MV-4-11 (cell line): ENCODE measurements at regions not wholly inside any gene's neighbourhood (a gene's known extent, or its start where the extent isn't known, plus 50 kb on each side); places are given as distances from the start of the nearest gene placed in this dataset.
"Not testable (repeated sequence)": the region's sequence is repeated elsewhere in the genome, so short reads cannot be mapped to it uniquely, and the experiment has no call there.

Experiments used
- DNase-seq: peaks from one replicate; lab custom pipeline; 2025; lab: John Stamatoyannopoulos, UW

DNA sequence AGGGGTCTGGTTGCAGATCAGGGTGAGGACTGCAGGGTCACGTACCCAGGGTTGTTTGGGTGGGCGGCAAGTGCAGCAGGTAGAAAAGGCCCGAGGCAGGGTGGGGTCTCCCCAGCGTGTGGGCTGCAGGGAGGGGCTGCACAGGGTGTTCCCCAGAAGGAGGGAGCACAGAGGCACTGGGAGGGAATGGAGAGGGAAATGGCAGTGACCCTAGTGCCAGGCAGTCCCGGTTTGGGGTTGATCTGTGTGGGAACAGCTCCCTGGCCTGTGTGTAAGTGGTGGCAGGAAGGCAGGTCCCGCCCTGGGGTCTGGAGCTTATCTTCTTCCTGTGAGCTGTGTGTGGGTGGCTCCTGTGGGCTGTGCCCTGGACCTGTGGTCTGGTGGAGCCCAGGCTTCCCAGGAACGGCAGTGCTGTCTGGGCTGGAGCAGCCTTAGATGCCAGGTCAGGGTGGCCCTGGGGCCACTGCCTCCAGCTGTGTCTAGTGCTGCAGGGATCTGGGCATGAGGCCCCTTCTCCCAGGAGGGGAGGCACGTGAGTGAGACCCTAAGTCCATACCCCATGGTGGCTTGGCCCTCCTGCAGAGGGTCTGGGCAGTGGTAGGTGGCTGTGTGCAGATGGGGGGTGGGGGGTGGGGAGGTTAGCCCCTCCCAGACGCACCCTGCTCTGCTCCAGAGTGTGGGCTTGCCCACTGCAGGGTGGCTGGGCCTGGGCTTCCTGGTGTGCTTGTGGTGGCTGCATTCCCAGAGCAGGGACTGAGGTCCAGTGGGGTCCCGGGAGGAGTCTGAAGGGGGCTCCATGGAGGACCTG is 363.5 kb downstream of the TMEM121 start:
- DNase-seq: no peak

DNA sequence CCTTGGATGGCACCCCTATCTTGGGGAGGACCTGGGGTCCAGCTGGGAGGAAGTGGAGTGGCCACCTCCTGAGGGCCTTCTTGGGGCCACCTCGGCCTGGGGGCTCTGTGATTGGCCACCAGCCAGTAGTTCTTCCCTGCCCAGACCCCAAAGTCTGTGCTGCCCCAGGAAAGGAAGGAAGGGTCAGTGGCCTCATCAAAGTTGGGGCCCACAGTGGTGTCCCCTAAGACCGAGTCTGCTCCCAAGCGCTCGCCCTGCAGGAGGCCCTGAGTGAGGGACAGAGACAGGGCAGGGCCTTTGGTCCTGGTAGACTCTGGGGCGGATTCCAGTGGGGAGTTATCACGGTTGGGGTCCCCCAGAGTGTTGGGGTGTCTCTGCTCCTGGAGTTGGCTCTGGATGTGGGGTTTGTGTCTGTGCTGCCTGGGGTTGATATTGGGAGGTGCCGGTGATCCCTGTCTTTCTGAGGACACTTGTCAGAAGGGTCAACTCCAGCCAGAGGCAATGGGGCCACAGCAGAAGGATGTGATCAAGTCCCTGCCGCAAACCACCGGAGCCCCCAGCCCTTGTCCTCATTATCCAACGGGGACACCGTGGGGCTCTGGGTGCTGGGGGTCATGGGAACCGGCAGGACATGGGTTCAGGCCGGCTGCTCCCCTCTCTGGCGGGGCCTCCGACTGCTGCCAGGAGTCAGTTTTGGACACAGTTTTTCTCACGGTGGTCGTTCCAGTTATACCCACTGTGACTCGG is 364.3 kb downstream of the TMEM121 start:
- no peak for DNase-seq

DNA sequence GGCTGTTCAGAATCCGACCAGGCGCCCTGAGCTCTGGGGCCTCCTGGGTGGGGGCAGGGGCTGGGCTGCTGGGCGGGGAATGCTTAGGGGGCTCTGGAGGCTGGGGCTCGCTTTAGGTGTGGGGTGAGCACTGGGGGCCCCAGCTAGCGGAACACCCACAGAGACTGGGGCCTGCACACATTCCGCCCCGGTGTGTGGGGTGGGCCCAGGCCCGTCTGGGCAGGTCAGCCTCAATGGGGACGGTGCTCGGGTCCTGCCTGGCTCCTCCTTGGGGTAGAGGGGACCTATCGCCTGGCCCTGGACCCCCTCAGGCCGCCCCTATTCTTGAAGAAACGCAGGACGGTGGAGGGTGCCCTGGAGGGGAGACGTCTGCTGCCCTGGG is 364.8 kb downstream of the TMEM121 start:
- no peak for DNase-seq

DNA sequence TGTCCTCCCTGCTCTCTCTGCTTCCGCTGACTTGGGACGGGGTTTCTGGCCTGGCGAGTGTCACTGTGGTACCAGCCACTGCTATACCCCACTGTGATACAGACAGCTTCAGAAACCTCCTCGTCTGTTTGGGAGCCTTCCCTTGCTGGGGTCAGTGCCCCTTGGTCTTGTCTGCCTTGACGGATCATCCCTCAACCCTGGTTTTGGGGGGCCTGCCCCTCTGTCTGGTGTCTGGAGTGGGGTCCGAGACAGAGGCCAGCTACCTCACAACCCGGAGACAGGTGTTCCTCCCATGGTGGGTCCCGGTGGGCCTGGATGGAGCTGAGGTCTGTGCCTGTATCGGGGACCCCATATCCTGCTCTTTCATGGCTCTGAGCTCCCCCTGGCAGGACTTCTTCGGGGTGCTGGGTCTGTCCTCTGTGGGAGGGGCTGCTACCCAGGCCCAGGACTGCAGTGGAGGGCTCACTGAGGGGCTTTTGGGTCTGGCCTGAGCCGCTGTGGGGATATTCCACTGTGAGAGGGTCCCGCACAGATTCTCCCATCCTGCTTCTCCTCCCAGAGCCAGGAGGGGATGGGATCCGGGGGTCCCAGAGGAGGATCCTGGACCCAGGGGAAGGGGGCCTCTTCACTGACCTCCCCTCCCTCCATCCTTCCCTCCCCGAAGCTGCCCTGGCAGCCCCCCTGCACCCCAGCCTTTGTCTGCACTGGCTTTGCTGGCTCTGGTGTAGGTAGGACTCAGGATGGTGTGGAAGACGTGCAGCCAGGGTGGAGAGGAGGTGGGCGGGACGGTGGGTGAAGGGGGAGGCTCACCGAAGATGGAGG is 365.5 kb downstream of the TMEM121 start:
- DNase-seq: no peak

DNA sequence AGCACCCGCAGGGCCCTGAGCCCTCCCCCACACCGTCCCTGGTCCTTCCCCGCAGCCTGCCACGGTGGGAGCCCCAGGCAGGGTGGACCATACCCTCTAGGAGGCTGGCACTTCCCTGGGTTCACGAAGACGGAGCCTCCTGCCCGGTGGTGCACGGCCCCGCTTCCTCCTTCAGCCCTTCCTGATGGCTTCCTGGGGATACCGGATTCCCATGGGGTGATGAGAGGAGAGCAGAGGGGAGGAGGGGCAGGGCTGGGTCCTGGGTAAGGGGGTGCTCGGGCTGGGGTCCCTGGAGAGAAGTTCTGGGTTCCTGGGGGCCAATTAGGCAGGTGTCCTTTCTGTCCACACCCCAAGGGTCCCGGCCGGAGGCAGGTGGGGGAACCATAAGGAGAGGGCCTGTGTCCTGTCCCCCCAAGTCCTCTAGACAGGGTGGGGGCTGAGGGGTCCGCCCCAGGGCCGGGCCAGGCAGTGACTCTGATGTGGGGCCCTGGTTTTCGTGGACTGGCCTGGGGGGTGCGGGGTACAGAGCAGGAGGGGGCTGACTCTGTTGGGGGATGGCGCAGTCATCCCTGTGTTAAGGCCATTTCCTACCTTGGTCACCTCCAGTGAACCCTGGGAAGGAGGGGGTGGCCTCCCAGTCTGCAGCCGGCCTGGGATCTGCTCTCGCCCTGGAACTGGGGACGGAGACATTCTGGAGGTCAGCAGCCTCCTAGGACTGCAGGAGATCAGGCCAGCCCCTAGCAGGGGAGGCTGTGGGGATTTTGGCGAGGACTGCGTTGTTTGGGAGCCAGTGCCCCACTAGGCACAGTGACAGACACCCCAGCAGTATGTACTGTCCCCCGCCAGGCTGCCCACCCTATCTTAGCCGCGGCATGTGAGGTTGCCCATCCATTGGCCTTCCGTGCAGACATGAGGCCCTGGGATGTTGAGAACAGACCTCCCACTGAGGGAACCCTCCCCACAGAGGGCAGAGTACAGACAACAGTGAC is 366.4 kb downstream of the TMEM121 start:
- not testable (repeated sequence) for DNase-seq

DNA sequence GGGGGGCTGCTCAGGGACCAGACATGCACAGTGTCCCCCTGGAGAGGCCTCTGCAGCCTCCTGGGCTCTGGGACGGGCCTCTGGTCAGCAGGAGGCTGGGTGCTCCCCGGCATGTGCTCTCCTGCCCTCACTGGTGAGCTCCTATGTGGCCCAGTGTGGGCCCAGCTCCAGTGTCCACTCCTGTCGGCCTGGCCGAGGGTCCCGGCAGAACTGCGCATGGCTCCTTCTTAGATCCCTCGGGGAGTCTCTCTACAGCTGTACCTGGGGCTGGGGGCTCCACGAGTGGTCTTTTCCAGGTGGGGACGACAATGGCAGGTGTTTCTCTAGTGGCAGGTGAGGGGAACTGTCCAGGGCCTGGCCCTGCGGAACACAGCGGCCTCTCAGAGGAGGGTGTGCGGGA is 367.3 kb downstream of the TMEM121 start:
- not testable (repeated sequence) for DNase-seq

DNA sequence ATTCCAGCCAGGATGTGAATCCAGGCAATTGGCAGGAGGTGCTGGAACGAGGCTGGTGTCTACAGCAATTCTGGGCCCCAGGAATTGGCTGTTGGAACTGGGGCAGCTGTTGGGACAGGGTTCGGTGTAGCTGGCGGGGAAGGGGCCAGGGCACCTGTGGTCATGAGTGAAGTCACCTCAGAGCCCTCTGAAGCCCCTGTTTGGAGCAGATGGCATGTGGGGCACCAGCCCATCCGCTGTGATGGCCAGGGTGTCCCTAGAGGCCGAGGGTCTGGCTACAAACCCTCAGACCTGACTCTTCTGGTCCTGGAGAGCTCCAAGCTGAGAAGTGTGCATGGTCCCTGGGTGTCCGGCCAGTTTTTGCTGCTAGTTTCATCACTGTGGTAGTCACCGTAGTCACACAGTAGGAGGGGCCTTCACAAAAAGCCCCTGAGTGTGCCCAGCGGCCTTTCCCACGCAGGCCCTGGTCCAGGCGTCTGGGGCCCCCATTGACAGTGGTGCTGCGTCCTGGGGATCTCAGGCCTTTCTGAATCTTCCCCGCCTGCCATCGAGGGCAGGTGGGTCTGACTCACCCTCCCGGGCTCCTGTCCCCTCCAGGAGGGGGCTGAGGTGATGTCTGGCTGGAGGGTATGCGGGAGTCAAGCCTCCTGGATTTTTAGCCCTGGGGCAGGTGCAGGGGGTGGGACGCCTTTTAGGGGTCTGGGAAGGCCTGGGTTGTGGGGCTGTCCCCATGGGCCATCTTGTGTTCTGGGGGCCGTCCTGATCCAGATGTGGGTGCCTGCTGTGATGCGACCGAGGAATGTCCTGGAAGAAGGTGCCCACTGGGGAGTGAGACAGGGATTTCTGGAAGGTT is 368.0 kb downstream of the TMEM121 start:
- DNase-seq: no peak

DNA sequence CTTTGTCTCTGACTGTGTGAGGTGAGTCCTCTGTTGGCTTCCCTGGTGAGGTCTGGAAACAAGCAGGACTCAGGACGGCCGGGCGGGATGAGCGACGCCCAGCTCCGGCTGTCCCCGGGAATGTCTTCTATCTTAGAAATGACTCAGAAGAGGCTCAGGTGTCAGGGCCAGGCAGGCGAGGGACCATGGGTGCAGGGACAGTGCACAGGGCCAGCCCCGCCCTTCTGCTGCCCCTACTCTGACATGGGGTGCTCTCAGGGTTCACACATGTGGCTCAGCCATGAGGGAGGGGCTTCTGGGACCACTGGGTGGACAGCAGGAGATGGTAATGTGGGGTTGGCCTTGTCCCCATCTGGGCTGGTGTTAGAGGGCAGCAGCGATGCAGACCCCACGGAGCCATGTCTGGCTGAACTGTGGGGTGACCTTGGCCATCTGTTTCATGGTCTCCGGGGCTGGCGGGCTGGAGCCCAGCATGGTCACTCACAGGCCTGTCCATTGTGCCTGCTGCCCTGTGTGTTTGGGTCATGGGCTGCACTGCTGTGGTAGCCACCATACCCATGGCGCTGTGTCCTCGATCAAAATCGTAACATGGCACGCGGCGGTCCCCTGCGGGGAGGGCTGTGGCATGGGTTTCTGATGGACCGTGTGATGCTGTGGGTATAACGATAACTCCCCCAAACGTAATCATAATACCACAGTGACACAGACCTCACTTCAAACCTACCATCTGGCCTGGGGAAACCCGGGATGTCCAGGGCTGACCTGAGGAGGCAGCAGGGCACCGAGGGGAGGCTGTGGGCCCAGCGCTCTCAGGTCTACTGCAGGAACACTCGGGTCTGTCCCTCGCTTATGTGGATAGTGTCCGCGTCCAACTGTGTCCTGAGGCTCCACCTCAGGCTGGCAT is 368.8 kb downstream of the TMEM121 start:
- no peak for DNase-seq

DNA sequence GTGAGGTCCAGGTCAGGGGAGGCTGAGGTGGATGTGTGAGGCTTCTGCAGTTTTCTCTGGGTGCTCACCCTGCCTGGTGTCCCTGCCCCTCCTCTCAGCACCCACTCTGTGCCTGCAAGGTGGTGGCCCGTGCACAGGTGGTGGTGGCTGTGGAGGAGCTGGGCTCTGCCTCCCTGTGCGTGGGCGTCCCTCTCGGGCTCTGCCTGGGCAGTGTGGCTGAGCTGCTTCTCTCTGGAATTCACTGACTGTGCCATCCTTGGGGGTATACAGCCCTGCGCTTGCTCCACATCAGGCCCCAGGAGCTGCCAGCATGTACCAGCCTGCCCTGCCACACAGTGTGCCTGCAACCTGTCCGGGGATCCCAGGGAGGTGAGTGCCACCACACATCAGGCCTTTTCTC is 369.8 kb downstream of the TMEM121 start:
- DNase-seq: not testable (repeated sequence)

DNA sequence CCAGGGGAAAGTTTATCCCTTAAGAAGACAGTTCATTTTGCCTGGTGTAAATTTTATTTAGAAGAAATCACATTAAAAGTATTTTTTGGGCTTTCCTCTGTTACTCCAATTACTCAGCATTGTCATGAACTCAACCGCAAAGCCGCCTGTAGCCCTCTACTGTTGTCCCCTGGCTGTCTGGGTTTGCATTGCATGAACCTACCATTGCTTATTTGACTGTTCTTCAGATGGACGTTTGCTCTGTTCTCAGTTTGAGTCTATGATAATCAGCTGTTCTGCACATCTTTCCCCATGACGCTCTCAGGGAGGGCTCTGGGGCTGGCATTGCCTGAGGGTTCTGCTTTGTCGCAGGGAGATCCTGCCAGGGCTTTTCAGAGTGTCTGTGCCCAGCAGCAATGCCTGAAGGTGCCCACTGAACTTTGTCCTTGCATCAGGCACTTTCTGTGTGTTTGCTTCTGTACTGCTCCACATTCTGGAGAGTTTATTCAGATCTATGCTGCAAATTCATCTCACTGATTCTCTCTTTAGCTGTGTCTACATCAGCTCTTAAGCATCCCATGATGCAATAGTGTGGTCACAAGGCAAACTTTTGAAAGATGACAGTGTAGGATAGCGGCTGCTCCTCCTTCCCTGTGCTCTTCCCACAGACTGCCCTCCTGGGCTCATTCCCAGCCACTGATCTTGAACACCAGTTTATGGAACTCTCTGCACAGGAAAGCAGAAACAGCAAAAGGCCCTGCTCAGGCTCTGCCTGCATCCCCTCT is 370.8 kb downstream of the TMEM121 start:
- not testable (repeated sequence) for DNase-seq

DNA sequence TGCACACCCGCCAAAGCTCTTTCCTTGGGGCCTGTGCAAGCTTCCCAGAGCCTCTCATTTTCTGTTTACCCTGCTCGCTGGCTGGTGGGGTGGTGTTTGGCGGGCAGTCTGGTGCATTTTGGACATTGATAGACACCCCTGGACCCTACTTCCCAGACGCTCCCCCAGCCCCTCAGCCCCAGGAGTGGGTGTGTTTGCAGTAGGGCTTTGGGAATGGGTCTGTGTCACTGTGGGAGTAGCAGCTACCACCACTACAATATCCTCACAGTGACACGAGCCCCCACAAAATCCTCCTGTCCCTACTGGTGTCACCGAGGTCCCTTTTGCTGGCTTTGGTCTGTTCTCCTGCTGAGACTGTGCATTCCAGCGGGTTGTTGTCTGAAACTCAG is 371.3 kb downstream of the TMEM121 start:
- DNase-seq: no peak

DNA sequence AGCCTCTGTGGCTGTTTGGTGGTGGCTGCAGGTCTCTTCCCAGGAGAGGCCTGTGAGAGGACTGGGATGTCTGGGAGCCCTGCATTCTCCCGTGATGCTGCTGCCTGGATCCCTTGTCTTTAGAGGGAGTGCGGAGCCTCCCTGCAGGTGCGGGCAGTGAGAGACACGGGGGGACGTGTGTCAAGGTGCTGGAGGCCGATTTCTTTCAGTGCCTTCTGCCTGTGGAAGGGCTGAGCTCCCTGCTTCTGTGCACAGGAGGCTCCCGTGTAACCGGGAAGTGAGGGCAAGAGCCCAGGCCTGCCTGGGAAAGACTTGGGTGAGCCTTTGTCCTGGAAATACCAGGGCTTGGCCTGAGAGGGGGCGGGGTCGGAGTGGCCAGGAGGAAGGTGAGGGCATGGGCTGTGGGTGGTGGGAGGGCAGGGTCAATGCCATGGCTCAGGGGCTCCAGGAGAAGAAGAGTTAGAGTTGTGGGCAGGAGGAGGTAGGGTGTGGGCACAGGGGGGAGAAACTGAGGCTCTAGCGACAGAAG is 372.2 kb downstream of the TMEM121 start:
- no peak for DNase-seq

DNA sequence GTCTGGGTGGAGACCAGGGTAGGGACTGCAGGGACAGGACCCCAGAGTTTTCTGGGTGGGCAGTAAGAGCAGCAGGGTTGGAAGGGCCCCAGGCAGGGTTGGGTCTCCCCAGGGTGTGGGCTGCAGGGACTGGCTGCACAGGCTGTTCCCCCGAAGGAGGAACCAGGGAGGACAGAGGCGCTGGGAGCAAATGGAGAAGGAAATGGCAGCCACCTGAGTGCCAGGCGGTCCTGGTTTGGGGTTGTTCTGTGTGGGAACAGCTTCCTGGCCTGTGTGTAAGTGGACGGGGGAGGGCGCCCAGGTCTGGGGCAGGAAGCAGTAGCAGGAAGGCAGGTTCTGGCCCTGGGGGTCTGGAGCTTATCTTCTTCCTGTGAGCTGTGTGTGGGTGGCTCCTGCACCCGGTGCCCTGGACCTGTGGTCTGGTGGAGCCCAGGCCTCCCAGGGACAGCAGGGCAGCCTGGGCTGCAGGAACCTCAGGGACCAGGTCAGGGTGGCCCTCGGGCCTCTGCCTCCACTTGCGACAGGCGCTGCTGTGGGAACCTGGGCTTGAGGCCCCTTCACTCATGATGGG is 372.8 kb downstream of the TMEM121 start:
- no peak for DNase-seq

DNA sequence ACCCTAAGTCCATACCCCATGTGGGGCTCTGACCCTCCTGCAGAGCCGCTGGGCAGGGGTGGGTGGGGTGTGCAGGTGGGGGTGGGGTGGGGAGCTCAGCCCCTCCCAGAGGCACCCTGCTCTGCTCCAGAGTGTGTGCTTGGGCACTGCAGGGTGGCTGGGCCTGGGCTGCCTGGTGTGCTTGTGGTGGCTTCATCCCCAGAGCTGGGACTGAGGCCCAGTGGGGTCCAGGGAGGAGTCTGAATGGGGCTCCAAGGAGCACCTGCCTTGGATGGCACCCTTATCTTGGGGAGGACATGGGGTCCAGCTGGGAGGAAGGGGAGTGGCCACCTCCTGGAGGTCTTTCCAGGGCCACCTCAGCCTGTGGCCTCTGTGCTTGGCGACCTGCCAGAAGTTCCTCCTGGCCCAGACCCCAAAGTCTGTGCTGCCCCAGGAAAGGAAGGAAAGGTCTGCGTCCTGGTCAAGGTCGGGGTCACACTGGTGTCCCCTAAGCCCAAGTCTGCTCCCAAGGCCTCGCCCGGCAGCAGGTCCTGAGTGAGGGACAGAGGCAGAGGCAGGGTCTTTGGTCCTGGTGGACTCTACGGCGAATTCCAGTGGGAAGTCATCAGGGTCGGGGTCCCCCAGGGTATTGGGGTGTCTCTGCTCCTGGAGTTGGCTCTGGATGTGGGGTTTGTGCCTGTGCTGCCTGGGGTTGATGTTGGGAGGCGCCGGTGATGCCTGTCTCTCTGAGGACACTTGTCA is 373.4 kb downstream of the TMEM121 start:
- no peak for DNase-seq

DNA sequence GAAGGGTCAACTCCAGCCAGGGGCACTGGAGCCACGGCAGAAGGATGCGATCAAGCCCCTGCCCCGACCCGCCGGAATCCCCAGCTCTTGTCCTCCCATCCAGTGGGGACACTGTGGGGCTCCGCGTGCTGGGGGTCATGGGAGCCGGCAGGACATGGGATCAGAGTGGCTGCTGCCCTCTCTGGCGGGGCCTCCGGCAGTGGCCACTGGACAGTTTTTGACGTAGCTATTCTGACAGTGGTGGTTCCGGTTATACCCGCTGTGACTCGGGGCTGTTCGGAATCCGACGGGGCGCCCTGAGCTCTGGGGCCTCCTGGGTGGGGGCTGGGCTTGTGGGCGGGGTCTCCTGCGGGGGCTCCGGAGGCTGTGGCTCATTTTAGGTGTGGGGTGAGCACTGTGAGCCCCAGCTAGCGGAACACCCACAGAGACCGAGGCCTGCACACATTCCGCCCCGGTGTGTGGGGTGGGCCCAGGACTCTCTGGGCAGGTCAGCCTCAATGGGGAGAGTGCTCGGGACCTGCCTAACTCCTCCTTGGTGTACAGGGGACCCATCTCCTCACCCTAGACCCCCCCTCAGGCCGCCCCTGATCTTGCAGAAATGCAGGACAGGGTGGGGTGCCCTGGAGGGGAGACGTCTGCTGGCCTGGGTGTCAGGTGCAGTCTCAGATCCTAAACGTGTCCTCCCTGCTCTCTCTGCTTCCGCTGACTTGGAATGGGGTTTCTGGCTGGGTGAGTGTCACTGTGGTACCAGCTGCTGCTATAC is 374.2 kb downstream of the TMEM121 start:
- no peak for DNase-seq

DNA sequence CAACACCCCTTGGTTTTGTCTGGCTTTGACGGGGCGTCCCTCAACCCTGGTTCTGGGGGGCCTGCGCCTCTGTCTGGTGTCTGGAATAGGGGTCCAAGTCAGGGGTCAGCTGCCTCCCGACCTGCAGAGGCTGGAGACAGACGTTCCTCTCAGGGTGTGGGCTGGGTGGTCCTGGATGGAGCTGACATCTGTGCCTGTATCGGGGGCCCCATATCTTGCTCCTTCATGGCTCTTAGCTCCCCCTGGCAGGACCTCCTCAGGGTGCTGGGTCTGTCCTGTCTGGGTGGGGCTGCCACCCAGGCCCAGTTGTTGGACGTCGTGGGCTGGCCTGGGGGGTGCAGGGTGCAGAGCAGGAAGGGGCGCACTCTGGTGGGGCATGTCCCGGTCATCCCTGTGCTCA is 374.8 kb downstream of the TMEM121 start:
- DNase-seq: no peak
